ENCODE measurements at regions not wholly inside any gene's neighbourhood (a gene's known extent, or its start where the extent isn't known, plus 50 kb on each side); places are given as distances from the start of the nearest gene placed in this dataset.

DNA sequence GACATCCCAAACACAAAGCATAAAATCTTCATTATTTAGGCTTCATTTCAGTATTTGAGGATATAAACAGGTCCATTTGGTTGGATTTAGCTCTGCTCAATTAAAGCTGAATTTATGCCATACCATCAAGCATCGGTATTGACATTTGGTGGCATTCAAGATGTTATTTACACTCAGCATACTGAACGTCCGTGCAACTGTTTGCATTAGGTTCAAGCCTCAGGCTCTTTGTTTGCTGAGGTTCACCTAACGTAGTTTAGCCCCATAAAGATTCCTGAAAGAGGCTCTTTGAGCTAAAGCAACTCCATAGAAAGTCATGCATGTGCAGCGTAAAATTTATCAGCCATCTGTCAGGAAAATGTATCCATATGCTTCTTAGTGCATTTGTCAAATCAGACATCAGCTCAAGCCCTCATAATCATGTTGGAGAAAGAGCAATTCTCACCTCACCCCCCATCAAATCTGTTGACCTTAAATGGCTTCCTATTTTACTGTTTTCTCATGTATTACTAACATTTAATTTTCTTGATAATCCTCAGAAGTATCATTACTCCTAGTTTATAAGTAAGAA, 366.9 kb downstream of the EPHA4 start:
- no peak overlapping the region for H3K27ac ChIP-seq
- no peaks in the 10 kb centered on the region for H3K4me1 ChIP-seq (replicated peaks)
- no peaks in the 10 kb centered on the region for H3K36me3 ChIP-seq
- DNase-seq (ENCODE audit: low spot score), result no peak
- 44% methylated on average over 5 of the region's 5 CpGs for WGBS
- no peak for TF ChIP-seq POLR2AphosphoS5 (IDR thresholded peaks at IDR 0.05)
- TF ChIP-seq, protein P1, sequence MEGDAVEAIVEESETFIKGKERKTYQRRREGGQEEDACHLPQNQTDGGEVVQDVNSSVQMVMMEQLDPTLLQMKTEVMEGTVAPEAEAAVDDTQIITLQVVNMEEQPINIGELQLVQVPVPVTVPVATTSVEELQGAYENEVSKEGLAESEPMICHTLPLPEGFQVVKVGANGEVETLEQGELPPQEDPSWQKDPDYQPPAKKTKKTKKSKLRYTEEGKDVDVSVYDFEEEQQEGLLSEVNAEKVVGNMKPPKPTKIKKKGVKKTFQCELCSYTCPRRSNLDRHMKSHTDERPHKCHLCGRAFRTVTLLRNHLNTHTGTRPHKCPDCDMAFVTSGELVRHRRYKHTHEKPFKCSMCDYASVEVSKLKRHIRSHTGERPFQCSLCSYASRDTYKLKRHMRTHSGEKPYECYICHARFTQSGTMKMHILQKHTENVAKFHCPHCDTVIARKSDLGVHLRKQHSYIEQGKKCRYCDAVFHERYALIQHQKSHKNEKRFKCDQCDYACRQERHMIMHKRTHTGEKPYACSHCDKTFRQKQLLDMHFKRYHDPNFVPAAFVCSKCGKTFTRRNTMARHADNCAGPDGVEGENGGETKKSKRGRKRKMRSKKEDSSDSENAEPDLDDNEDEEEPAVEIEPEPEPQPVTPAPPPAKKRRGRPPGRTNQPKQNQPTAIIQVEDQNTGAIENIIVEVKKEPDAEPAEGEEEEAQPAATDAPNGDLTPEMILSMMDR (IDR thresholded peaks at IDR 0.05), result no peak
- TF ChIP-seq POLR2A (IDR thresholded peaks at IDR 0.05), result no peak
- intact Hi-C loops (cut with DNase I), result loop anchor here (10.0 kb wide), 1 partner anchor 230 kb away; no protein-coding TSS in a partner anchor
- H3K9me3 ChIP-seq, result no peaks in the 10 kb centered on the region
- no peaks in the 10 kb centered on the region for H3K27me3 ChIP-seq (replicated peaks; ENCODE audit: insufficient read depth)
- H3K4me3 ChIP-seq, result no peak overlapping the region

DNA sequence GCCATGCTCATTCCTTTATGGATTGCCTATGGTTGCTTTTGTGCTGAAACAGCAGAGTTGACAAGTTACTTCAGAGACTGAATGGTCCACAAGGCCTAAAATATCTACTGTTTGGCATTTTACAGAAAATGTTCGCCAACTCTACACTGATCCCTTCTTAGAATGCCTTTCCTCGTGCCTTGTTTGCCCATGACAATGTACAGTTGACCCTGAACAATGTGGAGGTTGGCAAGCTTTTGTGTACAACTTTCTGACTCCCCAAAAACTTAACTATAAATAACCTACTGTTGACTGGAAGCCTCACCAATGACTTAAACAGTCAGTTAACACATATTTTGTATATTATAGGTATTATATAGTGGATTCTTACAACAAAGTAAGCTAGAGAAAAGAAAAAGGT, 361.4 kb downstream of the EPHA4 start:
- Histone ChIP-seq H3K4me1 (replicated peaks) (no peaks in the 10 kb centered on the region), H3K27ac (no peak overlapping the region), H3K4me3 (no peak overlapping the region), H3K9me3 (no peaks in the 10 kb centered on the region), H3K36me3 (no peaks in the 10 kb centered on the region), H3K27me3 (replicated peaks; ENCODE audit: insufficient read depth) (no peaks in the 10 kb centered on the region)
- DNase-seq (ENCODE audit: low spot score), result no peak
- intact Hi-C loops (cut with DNase I), result no loop called here
- TF ChIP-seq POLR2AphosphoS5 (IDR thresholded peaks at IDR 0.05) (no peak), POLR2A (IDR thresholded peaks at IDR 0.05) (no peak)
- TF ChIP-seq, protein P1 (IDR thresholded peaks at IDR 0.05), result no peak
- 82% methylated on average over 2 of the region's 2 CpGs for WGBS

DNA sequence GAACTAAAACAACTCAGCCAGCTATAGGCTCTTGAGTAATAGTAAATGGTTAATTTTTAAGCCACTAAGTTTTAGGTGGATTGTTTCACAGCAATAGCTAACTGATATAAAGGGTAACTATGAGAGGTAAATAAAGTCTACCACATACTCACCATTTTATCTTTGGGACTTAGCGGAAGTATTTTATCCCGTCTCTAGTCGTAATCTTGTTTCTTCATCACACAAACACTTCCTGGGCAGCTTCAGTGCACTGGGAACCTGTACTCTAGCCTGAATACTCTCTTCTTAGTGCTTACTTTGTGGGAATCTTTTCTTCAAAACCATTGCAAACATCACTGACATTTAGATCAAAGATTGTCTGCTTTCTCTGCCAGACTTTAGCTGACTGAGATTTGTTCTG, 360.5 kb downstream of the EPHA4 start:
- no peak for DNase-seq (ENCODE audit: low spot score)
- no peaks in the 10 kb centered on the region for H3K4me1 ChIP-seq (replicated peaks)
- 90% methylated on average over 3 of the region's 3 CpGs for WGBS
- no peaks in the 10 kb centered on the region for H3K9me3 ChIP-seq
- H3K36me3 ChIP-seq, result no peaks in the 10 kb centered on the region
- H3K27ac ChIP-seq, result no peak overlapping the region
- H3K4me3 ChIP-seq, result no peak overlapping the region
- no peak for TF ChIP-seq POLR2A (IDR thresholded peaks at IDR 0.05)
- TF ChIP-seq POLR2AphosphoS5 (IDR thresholded peaks at IDR 0.05), result no peak
- TF ChIP-seq, protein P1 (IDR thresholded peaks at IDR 0.05), result no peak
- no peaks in the 10 kb centered on the region for H3K27me3 ChIP-seq (replicated peaks; ENCODE audit: insufficient read depth)
- intact Hi-C loops (cut with DNase I), result no loop called here

DNA sequence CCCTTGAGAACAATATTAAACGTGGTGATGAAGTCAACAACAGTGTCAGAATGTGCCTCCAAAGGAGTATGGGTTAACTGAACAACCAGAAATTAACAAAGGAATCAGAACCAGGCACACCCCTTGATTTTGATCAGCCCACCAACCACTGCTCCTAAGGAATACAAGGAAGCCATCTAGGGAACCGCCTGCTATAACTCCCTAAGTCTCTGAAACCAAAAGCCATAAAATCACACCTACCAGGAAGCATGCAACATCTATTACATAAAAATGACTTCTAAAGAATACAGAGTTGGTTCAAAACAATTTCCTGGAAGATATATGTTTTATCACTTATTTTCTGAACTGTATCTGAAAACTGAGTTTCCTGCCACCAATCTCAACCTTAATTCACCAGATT, 360.0 kb downstream of the EPHA4 start:
- 92% methylated on average over 2 of the region's 2 CpGs for WGBS
- no peak overlapping the region for H3K4me3 ChIP-seq
- no peak overlapping the region for H3K27ac ChIP-seq
- no peaks in the 10 kb centered on the region for H3K36me3 ChIP-seq
- TF ChIP-seq POLR2A (IDR thresholded peaks at IDR 0.05), result no peak
- TF ChIP-seq, protein P1 (IDR thresholded peaks at IDR 0.05), result no peak
- TF ChIP-seq POLR2AphosphoS5 (IDR thresholded peaks at IDR 0.05), result no peak
- no peaks in the 10 kb centered on the region for H3K4me1 ChIP-seq (replicated peaks)
- no peaks in the 10 kb centered on the region for H3K27me3 ChIP-seq (replicated peaks; ENCODE audit: insufficient read depth)
- DNase-seq (ENCODE audit: low spot score), result no peak
- intact Hi-C loops (cut with DNase I), result no loop called here
- H3K9me3 ChIP-seq, result no peaks in the 10 kb centered on the region

DNA sequence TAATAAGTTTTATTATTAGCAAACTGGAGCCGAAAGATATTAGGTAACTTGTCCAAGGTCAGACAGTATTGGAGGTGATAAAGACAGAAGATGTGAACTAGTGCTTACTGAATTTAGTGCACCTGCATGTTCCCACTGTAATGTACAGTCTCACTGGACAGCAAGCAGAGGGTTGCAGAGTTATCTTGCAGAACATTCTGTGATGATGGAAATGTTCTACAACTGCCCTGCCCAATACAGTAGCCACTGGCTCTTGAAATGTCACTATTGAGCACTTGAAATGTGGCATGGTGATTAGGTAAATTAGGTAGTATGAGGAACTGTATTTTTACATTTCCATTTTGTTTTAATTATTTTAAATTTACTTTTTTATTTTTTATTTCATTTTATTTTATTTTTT, 356.6 kb downstream of the EPHA4 start:
- no peak for DNase-seq (ENCODE audit: low spot score)
- Histone ChIP-seq H3K27me3 (replicated peaks; ENCODE audit: insufficient read depth) (no peaks in the 10 kb centered on the region), H3K36me3 (no peaks in the 10 kb centered on the region), H3K4me1 (replicated peaks) (no peaks in the 10 kb centered on the region), H3K4me3 (no peak overlapping the region), H3K9me3 (no peaks in the 10 kb centered on the region), H3K27ac (no peak overlapping the region)
- intact Hi-C loops (cut with DNase I), result no loop called here
- no peak for TF ChIP-seq POLR2A (IDR thresholded peaks at IDR 0.05)
- TF ChIP-seq, protein P1 (IDR thresholded peaks at IDR 0.05), result no peak
- no peak for TF ChIP-seq POLR2AphosphoS5 (IDR thresholded peaks at IDR 0.05)
- WGBS, result 93% methylated on average over 1 of the region's 1 CpG
